Peyer's patch (tissue), 4 donors: ENCODE measurements at regions not wholly inside any gene's neighbourhood (a gene's known extent, or its start where the extent isn't known, plus 50 kb on each side); places are given as distances from the start of the nearest gene placed in this dataset.

Experiments used
- DNase-seq, 3 donors: peaks; one replicate each; pipeline ENCODE4 v3.0.0-alpha.2; 2017 to 2019
- H3K27ac ChIP-seq, 4 donors: fragments of 200-600 bp; sonication (generic); one replicate each; pipeline ENCODE4 v1.5.1; 2016 to 2019
- H3K27me3 ChIP-seq, 2 donors: fragments of 200-600 bp; sonication (generic); one replicate each; pipeline ENCODE4 v1.5.1; 2019
- H3K36me3 ChIP-seq, 3 donors: fragments of 200-600 bp; sonication (generic); one replicate each; pipeline ENCODE4 v1.5.1; 2016 to 2019
- H3K4me1 ChIP-seq, 4 donors: fragments of 200-600 bp; sonication (generic); one replicate each; pipeline ENCODE4 v1.5.1; 2016 to 2019
- H3K4me3 ChIP-seq, 4 donors: fragments of 200-600 bp; sonication (generic); 1 replicate in 3 of 4; 2 replicates in 1 of 4; pipeline ENCODE4 v1.5.1; 2016 to 2019; ENCODE audit warnings: mild to moderate bottlenecking in 1 of 4
- H3K9me3 ChIP-seq, 4 donors: fragments of 200-600 bp; sonication (generic); one replicate each; pipeline ENCODE4 v1.5.1; 2016 to 2019; ENCODE audit warnings: mild to moderate bottlenecking in 1 of 4
- POLR2A ChIP-seq, 2 donors: fragments of 450-650 bp; IDR thresholded peaks; one replicate each; pipeline ENCODE4 v1.5.1; 2017; ENCODE audit warnings: antibody characterized with exemption in 2 of 2, mild to moderate bottlenecking in 2 of 2, moderate library complexity in 2 of 2
- TF ChIP-seq, protein P1 (sequence below), 6 experiments: fragments of 450-650 bp in 4 of 6; fragments of 200-600 bp in 2 of 6; sonication (generic) in 1 of 6; IDR thresholded peaks; one replicate each; pipeline ENCODE4 v1.5.1; 2017 to 2019; ENCODE audit warnings: antibody characterized with exemption in 6 of 6, mild to moderate bottlenecking in 3 of 6, moderate library complexity in 1 of 6

DNA sequence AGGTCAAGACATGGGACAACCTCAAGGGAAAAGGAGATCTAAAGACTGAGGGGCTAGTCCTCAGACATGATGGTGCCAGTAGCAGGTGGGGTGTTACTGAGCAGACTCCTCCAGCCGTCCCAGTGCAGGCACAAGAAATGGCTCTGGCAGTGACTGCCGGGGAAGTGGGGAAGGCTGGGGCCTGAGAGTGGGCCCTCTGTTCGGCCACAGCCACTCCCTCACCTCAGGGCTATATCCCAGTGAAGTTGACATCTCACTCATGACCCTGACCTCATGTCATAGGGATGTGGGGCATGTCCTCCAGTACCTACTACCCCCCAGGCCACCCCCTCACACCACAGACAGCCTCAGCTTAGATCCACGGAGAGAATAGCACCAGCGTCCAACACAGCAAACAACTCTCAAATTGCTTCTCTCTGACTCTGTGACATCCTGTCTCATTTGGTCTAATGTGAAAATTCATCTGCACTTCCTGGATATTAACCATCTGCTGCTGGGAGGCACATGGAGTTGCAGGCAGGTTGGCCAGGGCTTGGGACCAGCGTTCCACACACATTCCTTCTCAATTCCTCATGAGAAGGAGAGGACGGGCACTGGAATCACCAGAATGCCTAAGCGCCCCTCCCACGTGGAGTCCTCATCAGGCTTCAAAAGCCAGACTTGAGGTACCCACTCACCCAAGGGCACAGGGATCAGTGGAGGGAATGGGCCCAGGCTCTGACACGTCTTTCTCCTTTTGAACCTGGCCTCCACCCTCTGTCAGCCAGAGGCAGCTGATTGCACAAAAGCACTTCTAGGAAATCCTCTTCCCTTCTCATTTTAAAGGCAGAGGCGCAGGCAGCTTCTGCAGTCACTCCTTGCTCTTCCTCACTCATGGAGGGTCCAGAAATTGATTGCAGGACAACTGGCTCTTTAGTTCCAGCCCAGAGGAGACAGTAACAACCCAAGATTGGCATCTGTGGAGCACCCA is 163.6 kb upstream of the CST7 start:
- no peaks in the 10 kb centered on the region for H3K9me3 ChIP-seq
- no peak for DNase-seq
- no peak overlapping the region for H3K27ac ChIP-seq
- H3K4me1 ChIP-seq: no peaks in the 10 kb centered on the region
- TF ChIP-seq POLR2A (IDR thresholded peaks at IDR 0.05): no peak
- TF ChIP-seq, protein P1, sequence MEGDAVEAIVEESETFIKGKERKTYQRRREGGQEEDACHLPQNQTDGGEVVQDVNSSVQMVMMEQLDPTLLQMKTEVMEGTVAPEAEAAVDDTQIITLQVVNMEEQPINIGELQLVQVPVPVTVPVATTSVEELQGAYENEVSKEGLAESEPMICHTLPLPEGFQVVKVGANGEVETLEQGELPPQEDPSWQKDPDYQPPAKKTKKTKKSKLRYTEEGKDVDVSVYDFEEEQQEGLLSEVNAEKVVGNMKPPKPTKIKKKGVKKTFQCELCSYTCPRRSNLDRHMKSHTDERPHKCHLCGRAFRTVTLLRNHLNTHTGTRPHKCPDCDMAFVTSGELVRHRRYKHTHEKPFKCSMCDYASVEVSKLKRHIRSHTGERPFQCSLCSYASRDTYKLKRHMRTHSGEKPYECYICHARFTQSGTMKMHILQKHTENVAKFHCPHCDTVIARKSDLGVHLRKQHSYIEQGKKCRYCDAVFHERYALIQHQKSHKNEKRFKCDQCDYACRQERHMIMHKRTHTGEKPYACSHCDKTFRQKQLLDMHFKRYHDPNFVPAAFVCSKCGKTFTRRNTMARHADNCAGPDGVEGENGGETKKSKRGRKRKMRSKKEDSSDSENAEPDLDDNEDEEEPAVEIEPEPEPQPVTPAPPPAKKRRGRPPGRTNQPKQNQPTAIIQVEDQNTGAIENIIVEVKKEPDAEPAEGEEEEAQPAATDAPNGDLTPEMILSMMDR (IDR thresholded peaks at IDR 0.05): no peak
- no peak overlapping the region for H3K4me3 ChIP-seq
- H3K27me3 ChIP-seq: no peaks in the 10 kb centered on the region
- H3K36me3 ChIP-seq: no peaks in the 10 kb centered on the region

DNA sequence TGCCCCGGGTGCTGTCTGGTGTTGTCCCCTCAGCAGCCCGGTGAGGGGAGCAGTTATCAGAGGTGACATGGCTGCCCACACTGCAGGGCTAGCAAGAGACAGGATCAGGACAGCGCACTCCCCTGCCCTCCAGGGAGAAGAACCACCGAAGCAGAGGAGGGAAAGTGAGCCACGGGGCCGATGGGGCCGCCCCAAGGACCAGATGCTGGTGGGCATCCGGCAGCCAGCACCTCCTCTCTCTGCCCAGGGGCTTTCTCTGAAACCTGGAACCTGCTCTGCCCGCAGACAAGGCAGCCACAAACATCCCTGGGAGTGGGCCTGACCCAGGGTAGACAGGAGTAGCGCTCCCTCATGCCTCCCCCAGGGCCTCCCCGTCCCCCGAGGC is 163.0 kb upstream of the CST7 start:
- Histone ChIP-seq H3K4me3 (no peak overlapping the region), H3K27me3 (no peaks in the 10 kb centered on the region), H3K36me3 (no peaks in the 10 kb centered on the region), H3K9me3 (no peaks in the 10 kb centered on the region), H3K4me1 (no peaks in the 10 kb centered on the region), H3K27ac (no peak overlapping the region)
- TF ChIP-seq, protein P1 (IDR thresholded peaks at IDR 0.05): no peak
- no peak for TF ChIP-seq POLR2A (IDR thresholded peaks at IDR 0.05)
- no peak for DNase-seq

- TF ChIP-seq, protein P1 (IDR thresholded peaks at IDR 0.05): no peak
- no peak for TF ChIP-seq POLR2A (IDR thresholded peaks at IDR 0.05)
- no peaks in the 10 kb centered on the region for H3K27me3 ChIP-seq
- no peak for DNase-seq
- H3K36me3 ChIP-seq: no peaks in the 10 kb centered on the region
- H3K4me3 ChIP-seq: no peak overlapping the region
- no peaks in the 10 kb centered on the region for H3K9me3 ChIP-seq
- no peak overlapping the region for H3K27ac ChIP-seq
- no peaks in the 10 kb centered on the region for H3K4me1 ChIP-seq
These were observed 162.4 kb upstream of the CST7 start for GRCh38 chr20:24786646-24787045.

DNA sequence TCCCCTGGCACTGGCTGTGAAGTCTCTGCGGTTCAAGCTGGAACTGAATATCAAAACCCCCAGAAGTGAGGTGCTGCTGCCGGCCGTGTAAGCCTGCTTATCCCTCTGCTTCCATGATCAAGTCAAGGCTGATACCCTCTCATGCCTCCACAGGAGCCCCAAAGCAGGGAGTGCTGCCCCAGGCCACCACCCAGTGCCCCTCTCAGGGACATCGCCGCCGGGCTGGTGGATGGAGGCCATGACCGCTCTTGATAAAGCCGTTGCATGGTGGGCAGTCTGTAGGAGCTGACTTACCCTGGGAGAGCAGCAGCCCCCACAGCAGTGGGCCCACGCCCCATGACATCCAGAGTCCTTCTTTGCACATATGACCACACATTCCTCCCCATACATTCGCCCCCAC is 162.0 kb upstream of the CST7 start:
- Histone ChIP-seq H3K27me3 (no peaks in the 10 kb centered on the region), H3K9me3 (no peaks in the 10 kb centered on the region), H3K4me1 (no peaks in the 10 kb centered on the region), H3K4me3 (no peak overlapping the region), H3K36me3 (no peaks in the 10 kb centered on the region), H3K27ac (no peak overlapping the region)
- no peak for TF ChIP-seq POLR2A (IDR thresholded peaks at IDR 0.05)
- TF ChIP-seq, protein P1 (IDR thresholded peaks at IDR 0.05): no peak
- no peak for DNase-seq

GRCh38 chr20:24787621-24788020 is 161.4 kb upstream of the CST7 start:
- Histone ChIP-seq H3K4me3 (no peak overlapping the region), H3K4me1 (no peaks in the 10 kb centered on the region), H3K27ac (no peak overlapping the region), H3K9me3 (no peaks in the 10 kb centered on the region), H3K36me3 (no peaks in the 10 kb centered on the region), H3K27me3 (no peaks in the 10 kb centered on the region)
- DNase-seq: no peak
- TF ChIP-seq, protein P1 (IDR thresholded peaks at IDR 0.05): no peak
- TF ChIP-seq POLR2A (IDR thresholded peaks at IDR 0.05): no peak
